ENCODE measurements at regions not wholly inside any gene's neighbourhood (a gene's known extent, or its start where the extent isn't known, plus 50 kb on each side); places are given as distances from the start of the nearest gene placed in this dataset.

- no peak for ATAC-seq
- no peaks in the 10 kb centered on the region for H3K4me1 Mint-ChIP-seq (ENCODE audit: low read depth)
These were observed 708.5 kb downstream of the C12orf50 start for GRCh38 chr12:87320724-87321123.

GRCh38 chr12:87317302-87317701 is 711.9 kb downstream of the C12orf50 start:
- H3K4me1 Mint-ChIP-seq (ENCODE audit: low read depth) = no peaks in the 10 kb centered on the region
- TF ChIP-seq CTCF (IDR thresholded peaks at IDR 0.05) = no peak

More at GRCh38 chr12:87320724-87321123, 708.5 kb downstream of the C12orf50 start:
- CTCF ChIA-PET = no interaction called here
- TF ChIP-seq CTCF (IDR thresholded peaks at IDR 0.05) = no peak
- H3K36me3 Mint-ChIP-seq (ENCODE audit: low read depth) = no peaks in the 10 kb centered on the region
- H3K27me3 Mint-ChIP-seq = no peaks in the 10 kb centered on the region
- no peak overlapping the region for H3K4me3 Mint-ChIP-seq
- H3K9me3 Mint-ChIP-seq = no peaks in the 10 kb centered on the region
- H3K27ac Mint-ChIP-seq = no peak overlapping the region
- POLR2A ChIA-PET = no interaction called here
- no peak for DNase-seq
- intact Hi-C loops (cut with micrococcal nuclease) = no loop called here

GRCh38 chr12:87311206-87311605 is 718.0 kb downstream of the C12orf50 start:
- no peak for DNase-seq
- POLR2A ChIA-PET = no interaction called here
- no peak for TF ChIP-seq CTCF (IDR thresholded peaks at IDR 0.05)
- no peaks in the 10 kb centered on the region for H3K36me3 Mint-ChIP-seq (ENCODE audit: low read depth)
- H3K4me3 Mint-ChIP-seq = no peak overlapping the region
- H3K9me3 Mint-ChIP-seq = peaks cover 3% of the 10 kb centered on the region
- intact Hi-C loops (cut with micrococcal nuclease) = no loop called here
- no peaks in the 10 kb centered on the region for H3K4me1 Mint-ChIP-seq (ENCODE audit: low read depth)
- CTCF ChIA-PET = no interaction called here
- H3K27me3 Mint-ChIP-seq = no peaks in the 10 kb centered on the region
- H3K27ac Mint-ChIP-seq = no peak overlapping the region
- no peak for ATAC-seq

More at GRCh38 chr12:87317302-87317701, 711.9 kb downstream of the C12orf50 start:
- no peak for DNase-seq
- intact Hi-C loops (cut with micrococcal nuclease) = no loop called here
- ATAC-seq = no peak
- Mint-ChIP-seq H3K27me3 (no peaks in the 10 kb centered on the region), H3K27ac (no peak overlapping the region), H3K4me3 (no peak overlapping the region), H3K36me3 (ENCODE audit: low read depth) (no peaks in the 10 kb centered on the region), H3K9me3 (peaks cover 2% of the 10 kb centered on the region)
- ChIA-PET CTCF (no interaction called here), POLR2A (no interaction called here)

- Mint-ChIP-seq H3K4me1 (ENCODE audit: low read depth) (no peaks in the 10 kb centered on the region), H3K9me3 (peaks cover 3% of the 10 kb centered on the region), H3K36me3 (ENCODE audit: low read depth) (no peaks in the 10 kb centered on the region), H3K4me3 (no peak overlapping the region), H3K27ac (no peak overlapping the region), H3K27me3 (no peaks in the 10 kb centered on the region)
- TF ChIP-seq CTCF (IDR thresholded peaks at IDR 0.05) = no peak
- DNase-seq (no peak), ATAC-seq (no peak)
- POLR2A ChIA-PET = no interaction called here
- intact Hi-C loops (cut with micrococcal nuclease) = no loop called here
- CTCF ChIA-PET = no interaction called here
These were observed 719.1 kb downstream of the C12orf50 start for GRCh38 chr12:87310126-87310525.

GRCh38 chr12:87305481-87305880 is 723.7 kb downstream of the C12orf50 start:
- intact Hi-C loops (cut with micrococcal nuclease) = no loop called here
- Mint-ChIP-seq H3K4me3 (no peak overlapping the region), H3K36me3 (ENCODE audit: low read depth) (no peaks in the 10 kb centered on the region), H3K9me3 (peaks cover 5% of the 10 kb centered on the region), H3K4me1 (ENCODE audit: low read depth) (no peaks in the 10 kb centered on the region), H3K27me3 (no peaks in the 10 kb centered on the region), H3K27ac (no peak overlapping the region)
- DNase-seq = no peak
- ChIA-PET CTCF (no interaction called here), POLR2A (no interaction called here)
- TF ChIP-seq CTCF (IDR thresholded peaks at IDR 0.05) = no peak
- ATAC-seq = no peak
